ENCODE measurements at regions not wholly inside any gene's neighbourhood (a gene's known extent, or its start where the extent isn't known, plus 50 kb on each side); places are given as distances from the start of the nearest gene placed in this dataset.

GRCh38 chr5:118698774-118699173 is 289.6 kb downstream of the DTWD2 start:
- no peak for ATAC-seq
- intact Hi-C loops (cut with DNase I), result no loop called here
- no peak for DNase-seq (ENCODE audit: missing footprints)

GRCh38 chr5:118696076-118696475 is 292.3 kb downstream of the DTWD2 start:
- no peak for DNase-seq (ENCODE audit: missing footprints)
- intact Hi-C loops (cut with DNase I), result no loop called here
- ATAC-seq, result no peak

- intact Hi-C loops (cut with DNase I), result no loop called here
- peak; percentile 60 for ATAC-seq
- no peak for DNase-seq (ENCODE audit: missing footprints)
These were observed 295.5 kb downstream of the DTWD2 start for GRCh38 chr5:118692811-118693342.

- no peak for DNase-seq (ENCODE audit: missing footprints)
- intact Hi-C loops (cut with DNase I), result no loop called here
- no peak for ATAC-seq
These were observed 300.4 kb downstream of the DTWD2 start for GRCh38 chr5:118687661-118688621.

- intact Hi-C loops (cut with DNase I), result no loop called here
- ATAC-seq (no peak), DNase-seq (ENCODE audit: missing footprints) (no peak)
These were observed 301.2 kb downstream of the DTWD2 start for GRCh38 chr5:118687100-118687499.

- DNase-seq (ENCODE audit: missing footprints) (no peak), ATAC-seq (no peak)
- intact Hi-C loops (cut with DNase I), result no loop called here
These were observed 306.7 kb downstream of the DTWD2 start for GRCh38 chr5:118681655-118682054.

- intact Hi-C loops (cut with DNase I), result no loop called here
- ATAC-seq (no peak), DNase-seq (ENCODE audit: missing footprints) (no peak)
These were observed 308.9 kb downstream of the DTWD2 start for GRCh38 chr5:118679264-118679940.

- no peak for ATAC-seq
- intact Hi-C loops (cut with DNase I), result no loop called here
- no peak for DNase-seq (ENCODE audit: missing footprints)
These were observed 309.6 kb downstream of the DTWD2 start for GRCh38 chr5:118678746-118679145.

GRCh38 chr5:118675247-118675646 is 313.1 kb downstream of the DTWD2 start:
- DNase-seq (ENCODE audit: missing footprints) (no peak), ATAC-seq (no peak)
- intact Hi-C loops (cut with DNase I), result no loop called here

GRCh38 chr5:118657576-118657975 is 330.8 kb downstream of the DTWD2 start:
- intact Hi-C loops (cut with DNase I), result no loop called here
- no peak for ATAC-seq
- DNase-seq (ENCODE audit: missing footprints), result no peak

- ATAC-seq, result peak; percentile 74
- intact Hi-C loops (cut with DNase I), result no loop called here
- DNase-seq (ENCODE audit: missing footprints), result no peak
These were observed 334.5 kb downstream of the DTWD2 start for GRCh38 chr5:118653872-118654271.

- DNase-seq (ENCODE audit: missing footprints) (no peak), ATAC-seq (no peak)
- intact Hi-C loops (cut with DNase I), result no loop called here
These were observed 335.2 kb downstream of the DTWD2 start for GRCh38 chr5:118653183-118653582.

- DNase-seq (ENCODE audit: missing footprints) (no peak), ATAC-seq (no peak)
- intact Hi-C loops (cut with DNase I), result no loop called here
These were observed 337.3 kb downstream of the DTWD2 start for GRCh38 chr5:118651002-118651401.

GRCh38 chr5:118647587-118647986 is 340.8 kb downstream of the DTWD2 start:
- ATAC-seq, result no peak
- intact Hi-C loops (cut with DNase I), result no loop called here
- DNase-seq (ENCODE audit: missing footprints), result no peak

- intact Hi-C loops (cut with DNase I), result no loop called here
- no peak for DNase-seq (ENCODE audit: missing footprints)
- no peak for ATAC-seq
These were observed 341.4 kb downstream of the DTWD2 start for GRCh38 chr5:118646917-118647316.

- ATAC-seq (no peak), DNase-seq (ENCODE audit: missing footprints) (no peak)
- intact Hi-C loops (cut with DNase I), result no loop called here
These were observed 350.2 kb downstream of the DTWD2 start for GRCh38 chr5:118637947-118638670.

GRCh38 chr5:118628660-118629354 is 359.5 kb downstream of the DTWD2 start:
- intact Hi-C loops (cut with DNase I), result no loop called here
- ATAC-seq (peak; percentile 28), DNase-seq (ENCODE audit: missing footprints) (no peak)

GRCh38 chr5:118620233-118620632 is 368.1 kb downstream of the DTWD2 start:
- DNase-seq (ENCODE audit: missing footprints) (no peak), ATAC-seq (no peak)
- intact Hi-C loops (cut with DNase I), result no loop called here

- ATAC-seq, result no peak
These were observed 368.5 kb downstream of the DTWD2 start for GRCh38 chr5:118619823-118620222.

More at GRCh38 chr5:118619823-118620222, 368.5 kb downstream of the DTWD2 start:
- DNase-seq (ENCODE audit: missing footprints), result no peak
- intact Hi-C loops (cut with DNase I), result no loop called here
